HCT116 (cell line): ENCODE measurements at regions not wholly inside any gene's neighbourhood (a gene's known extent, or its start where the extent isn't known, plus 50 kb on each side); places are given as distances from the start of the nearest gene placed in this dataset.

Experiments used
- ATAC-seq: fragments of 200-7000 bp; cut with Tn5 transposase; 2 replicates; pipeline ENCODE4 v1.9.1; 2020; ENCODE audit warnings: mild to moderate bottlenecking, moderate library complexity
- BruUV-seq: library from RNA; stranded (reverse); fragments of 400-500 nt; replicated peaks from 2 replicates; lab custom pipeline; 2021; lab: Mats Ljungman, UMichigan
- CTCF ChIA-PET: fragments of 300-600 bp; sonication (Branson Sonifier 250); formaldehyde crosslinking; loops from one replicate; lab custom pipeline; 2021; ENCODE audit warnings: antibody characterized with exemption; lab: Charles Lee
- POLR2A ChIA-PET: fragments of 300-600, 350-600 bp; sonication (Branson Sonifier 250); formaldehyde crosslinking; loops from one replicate; lab custom pipeline; 2021; ENCODE audit warnings: antibody characterized with exemption; lab: Charles Lee
- RAD21 ChIA-PET, 2 experiments: fragments of 300-600 bp; sonication (Branson Sonifier 250); formaldehyde crosslinking; loops; one replicate each; lab custom pipeline; 2023; ENCODE audit warnings: low total read pairs in 2 of 2; ENCODE audit not compliant: uncharacterized antibody in 2 of 2, unreplicated experiment in 2 of 2, low non-redundant PET in 1 of 2; lab: Charles Lee
- DNase-seq: peaks from one replicate; pipeline ENCODE4 v3.0.0-alpha.2; 2010; ENCODE audit warnings: low read depth, low spot score
- H2AFZ ChIP-seq: fragments of 200-600 bp; shearing (Covaris generic), sonication (generic); 2 replicates; pipeline ENCODE4 v1.6.1; 2017; ENCODE audit warnings: low read depth, mixed run types, mixed read lengths, antibody characterized with exemption, low read length; ENCODE audit not compliant: poor library complexity, severe bottlenecking
- H3K27ac ChIP-seq: 2 replicates; pipeline ENCODE4 v1.5.1; 2012; ENCODE audit warnings: low read depth, low read length
- H3K27me3 ChIP-seq: fragments of 200-600 bp; sonication (generic); 2 replicates; pipeline ENCODE4 v1.6.1; 2016; ENCODE audit warnings: mixed run types, low read length, mixed read lengths; ENCODE audit not compliant: insufficient read depth
- H3K36me3 ChIP-seq, 2 experiments: fragments of 200-500 bp in 1 of 2; fragments of 200-600 bp in 1 of 2; sonication (Bioruptor generic) in 1 of 2; sonication (generic) in 1 of 2; 2 replicates each; pipeline versions ENCODE4 v1.5.1 to v1.6.1; 2014 to 2016; ENCODE audit warnings: low read length in 2 of 2, inconsistent platforms in 1 of 2, mixed read lengths in 1 of 2, mixed run types in 1 of 2; ENCODE audit not compliant: insufficient read depth in 2 of 2, control insufficient read depth in 1 of 2
- H3K4me1 ChIP-seq, 2 experiments: fragments of 200-600 bp in 1 of 2; sonication (generic) in 1 of 2; 2 replicates each; pipeline versions ENCODE4 v1.5.1 to v1.6.1; 2012 to 2017; ENCODE audit warnings: low read length in 2 of 2, inconsistent platforms in 1 of 2, mild to moderate bottlenecking in 1 of 2, mixed read lengths in 1 of 2, mixed run types in 1 of 2, moderate library complexity in 1 of 2; ENCODE audit not compliant: insufficient read depth in 2 of 2, control insufficient read depth in 1 of 2
- H3K4me2 ChIP-seq: fragments of 200-600 bp; sonication (generic); 2 replicates; pipeline ENCODE4 v1.6.1; 2017; ENCODE audit warnings: mixed run types, low read length, mixed read lengths
- H3K4me3 ChIP-seq, 2 experiments: fragments of 200-600 bp in 1 of 2; sonication (generic) in 1 of 2; replicated peaks in 1 of 2; 2 replicates each; pipeline ENCODE4 v1.5.1; 2011 to 2016; ENCODE audit warnings: low read length in 2 of 2, control low read depth in 1 of 2, low read depth in 1 of 2, mild to moderate bottlenecking in 1 of 2, mixed read lengths in 1 of 2, mixed run types in 1 of 2
- H3K79me2 ChIP-seq: fragments of 200-600 bp; sonication (generic); 2 replicates; pipeline ENCODE4 v1.6.1; 2017; ENCODE audit warnings: mild to moderate bottlenecking, mixed run types, low read length, moderate library complexity, mixed read lengths; ENCODE audit not compliant: insufficient read depth
- H3K9ac ChIP-seq: fragments of 200-600 bp; sonication (generic); 2 replicates; pipeline ENCODE4 v1.6.1; 2016; ENCODE audit warnings: low read length, mixed read lengths
- H3K9me2 ChIP-seq: fragments of 200-600 bp; sonication (generic), shearing (Covaris generic); 2 replicates; pipeline ENCODE4 v1.6.1; 2017; ENCODE audit warnings: mixed run types, mild to moderate bottlenecking, moderate library complexity; ENCODE audit not compliant: insufficient read depth
- H3K9me3 ChIP-seq, 2 experiments: fragments of 200-500 bp in 1 of 2; fragments of 200-600 bp in 1 of 2; sonication (Bioruptor generic) in 1 of 2; sonication (generic) in 1 of 2; 2 replicates each; pipeline ENCODE4 v1.6.1; 2014 to 2017; ENCODE audit warnings: low read length in 2 of 2, mixed read lengths in 2 of 2, inconsistent platforms in 1 of 2, low read depth in 1 of 2, mild to moderate bottlenecking in 1 of 2, mixed run types in 1 of 2, moderate library complexity in 1 of 2; ENCODE audit not compliant: control insufficient read depth in 1 of 2, insufficient read depth in 1 of 2
- H4K20me1 ChIP-seq: fragments of 200-600 bp; sonication (generic), shearing (Covaris generic); 2 replicates; pipeline ENCODE4 v1.6.1; 2017; ENCODE audit warnings: mixed run types, mild to moderate bottlenecking, moderate library complexity; ENCODE audit not compliant: insufficient read depth
- ELF1 ChIP-seq: IDR thresholded peaks from 2 replicates; pipeline ENCODE4 v1.6.1; 2012; ENCODE audit warnings: low read depth, borderline replicate concordance
- EZH2 ChIP-seq: fragments of 200-600 bp; sonication (generic); IDR thresholded peaks from 2 replicates; pipeline ENCODE4 v1.6.1; 2017; ENCODE audit warnings: antibody characterized with exemption, mixed run types
- EZH2phosphoT487 ChIP-seq: fragments of 200-600 bp; IDR thresholded peaks from 2 replicates; pipeline ENCODE4 v1.6.1; 2018; ENCODE audit warnings: antibody characterized with exemption, borderline replicate concordance
- FOSL1 ChIP-seq: IDR thresholded peaks from 2 replicates; pipeline ENCODE4 v1.6.1; 2012; ENCODE audit warnings: low read depth
- POLR2A ChIP-seq: IDR thresholded peaks from 2 replicates; pipeline ENCODE4 v1.7.0; 2011; ENCODE audit warnings: borderline replicate concordance; ENCODE audit not compliant: insufficient read depth, insufficient read length; ENCODE audit errors: extremely low read depth
- POLR2AphosphoS5 ChIP-seq: IDR thresholded peaks from 2 replicates; pipeline ENCODE4 v1.6.1; 2011; ENCODE audit warnings: mild to moderate bottlenecking, low read depth, low read length, moderate library complexity
- RAD21 ChIP-seq: IDR thresholded peaks from 2 replicates; pipeline ENCODE4 v1.6.1; 2012; ENCODE audit warnings: low read depth, mild to moderate bottlenecking
- SP1 ChIP-seq: IDR thresholded peaks from 2 replicates; pipeline ENCODE4 v1.6.1; 2012; ENCODE audit warnings: low read depth
- SRF ChIP-seq: IDR thresholded peaks from 2 replicates; pipeline ENCODE4 v1.6.1; 2012; ENCODE audit warnings: low read depth
- TCF7L2 ChIP-seq: IDR thresholded peaks from 2 replicates; pipeline ENCODE4 v1.7.0; 2011; ENCODE audit warnings: borderline replicate concordance, inconsistent platforms; ENCODE audit not compliant: insufficient read depth, insufficient read length; ENCODE audit errors: extremely low read depth
- YY1 ChIP-seq: IDR thresholded peaks from 2 replicates; pipeline ENCODE4 v1.6.1; 2011; ENCODE audit warnings: low read length, low read depth, moderate library complexity, mild to moderate bottlenecking; ENCODE audit not compliant: insufficient replicate concordance; ENCODE audit errors: extremely low read depth
- intact Hi-C: fragments of 100-400 bp; cut with micrococcal nuclease; formaldehyde crosslinking; loops from 2 replicates; pipeline ENCODE4 v1.10.0; 2022
- TF ChIP-seq, protein P1 (sequence below): IDR thresholded peaks from 2 replicates; pipeline ENCODE4 v1.6.1; 2012; ENCODE audit warnings: low read depth
- TF ChIP-seq, protein P2 (sequence below): IDR thresholded peaks from 2 replicates; pipeline ENCODE4 v1.6.1; 2012
- TF ChIP-seq, protein P3 (sequence below): IDR thresholded peaks from 2 replicates; pipeline ENCODE4 v1.6.1; 2012

DNA sequence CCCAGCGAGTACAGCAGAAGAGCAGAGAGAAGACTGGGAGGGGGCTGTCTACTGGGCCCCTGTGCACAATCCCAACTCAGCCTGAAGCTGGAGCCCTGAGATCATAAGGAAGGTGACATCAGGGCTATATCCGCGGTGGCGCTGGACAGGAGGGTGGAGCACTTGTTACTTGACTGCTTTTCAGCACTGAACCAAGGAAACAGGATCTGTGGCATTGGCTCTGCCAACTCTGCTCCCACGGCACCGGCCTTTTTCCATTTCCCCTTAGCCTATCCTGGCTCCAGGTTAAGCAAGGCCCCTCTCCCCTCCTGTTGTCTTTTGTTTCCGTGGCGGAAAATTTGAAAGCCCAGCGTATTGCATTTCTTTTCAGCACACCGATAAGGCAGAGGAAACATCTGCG is 125.0 kb upstream of the IRX3 start:
- Histone ChIP-seq H3K27me3 (peaks cover 8% of the 10 kb centered on the region), H3K4me1 (no peaks in the 10 kb centered on the region), H2AFZ (no peak overlapping the region), H3K79me2 (no peaks in the 10 kb centered on the region), H3K9me3 (no peaks in the 10 kb centered on the region), H3K4me3 (no peak overlapping the region), H3K9ac (no peak overlapping the region), H3K4me2 (no peak overlapping the region), H3K36me3 (no peaks in the 10 kb centered on the region), H3K9me2 (no peaks in the 10 kb centered on the region), H4K20me1 (no peaks in the 10 kb centered on the region), H3K27ac (no peak overlapping the region)
- TF ChIP-seq, protein P1, sequence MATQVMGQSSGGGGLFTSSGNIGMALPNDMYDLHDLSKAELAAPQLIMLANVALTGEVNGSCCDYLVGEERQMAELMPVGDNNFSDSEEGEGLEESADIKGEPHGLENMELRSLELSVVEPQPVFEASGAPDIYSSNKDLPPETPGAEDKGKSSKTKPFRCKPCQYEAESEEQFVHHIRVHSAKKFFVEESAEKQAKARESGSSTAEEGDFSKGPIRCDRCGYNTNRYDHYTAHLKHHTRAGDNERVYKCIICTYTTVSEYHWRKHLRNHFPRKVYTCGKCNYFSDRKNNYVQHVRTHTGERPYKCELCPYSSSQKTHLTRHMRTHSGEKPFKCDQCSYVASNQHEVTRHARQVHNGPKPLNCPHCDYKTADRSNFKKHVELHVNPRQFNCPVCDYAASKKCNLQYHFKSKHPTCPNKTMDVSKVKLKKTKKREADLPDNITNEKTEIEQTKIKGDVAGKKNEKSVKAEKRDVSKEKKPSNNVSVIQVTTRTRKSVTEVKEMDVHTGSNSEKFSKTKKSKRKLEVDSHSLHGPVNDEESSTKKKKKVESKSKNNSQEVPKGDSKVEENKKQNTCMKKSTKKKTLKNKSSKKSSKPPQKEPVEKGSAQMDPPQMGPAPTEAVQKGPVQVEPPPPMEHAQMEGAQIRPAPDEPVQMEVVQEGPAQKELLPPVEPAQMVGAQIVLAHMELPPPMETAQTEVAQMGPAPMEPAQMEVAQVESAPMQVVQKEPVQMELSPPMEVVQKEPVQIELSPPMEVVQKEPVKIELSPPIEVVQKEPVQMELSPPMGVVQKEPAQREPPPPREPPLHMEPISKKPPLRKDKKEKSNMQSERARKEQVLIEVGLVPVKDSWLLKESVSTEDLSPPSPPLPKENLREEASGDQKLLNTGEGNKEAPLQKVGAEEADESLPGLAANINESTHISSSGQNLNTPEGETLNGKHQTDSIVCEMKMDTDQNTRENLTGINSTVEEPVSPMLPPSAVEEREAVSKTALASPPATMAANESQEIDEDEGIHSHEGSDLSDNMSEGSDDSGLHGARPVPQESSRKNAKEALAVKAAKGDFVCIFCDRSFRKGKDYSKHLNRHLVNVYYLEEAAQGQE = no peak
- no peak for TF ChIP-seq EZH2
- TF ChIP-seq FOSL1 = no peak
- TF ChIP-seq EZH2phosphoT487 = no peak
- TF ChIP-seq SP1 = no peak
- CTCF ChIA-PET = no interaction called here
- no TSS peak for BruUV-seq
- DNase-seq (no peak), ATAC-seq (no peak)
- RAD21 ChIA-PET = no interaction called here
- intact Hi-C loops = no loop called here
- POLR2A ChIA-PET = no interaction called here

DNA sequence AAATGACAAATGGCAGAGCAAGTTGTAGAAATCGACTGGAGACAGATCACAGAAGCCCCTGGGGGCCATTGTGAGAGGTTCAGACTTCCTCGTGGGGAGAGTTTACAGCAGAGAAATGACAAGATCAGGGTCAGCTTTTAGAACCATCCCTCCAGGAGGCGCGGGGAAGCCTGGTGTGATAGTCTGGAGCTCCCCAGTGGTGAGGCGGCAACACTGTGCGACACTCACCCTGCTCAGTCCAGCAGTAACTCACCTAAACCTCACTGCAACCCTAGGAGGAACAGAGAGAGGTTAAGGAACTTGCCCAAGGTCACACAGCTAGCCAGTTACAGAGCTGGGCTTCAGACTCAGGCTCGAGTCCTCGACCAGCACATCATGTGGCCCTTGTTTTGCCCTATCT is 123.4 kb upstream of the IRX3 start:
- POLR2A ChIA-PET = no interaction called here
- CTCF ChIA-PET = no interaction called here
- no peak; the same call in 1 of the 2 replicates for ATAC-seq
- TF ChIP-seq EZH2 = no peak
- no peak for TF ChIP-seq ELF1
- TF ChIP-seq, protein P2, sequence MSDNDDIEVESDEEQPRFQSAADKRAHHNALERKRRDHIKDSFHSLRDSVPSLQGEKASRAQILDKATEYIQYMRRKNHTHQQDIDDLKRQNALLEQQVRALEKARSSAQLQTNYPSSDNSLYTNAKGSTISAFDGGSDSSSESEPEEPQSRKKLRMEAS = no peak
- TF ChIP-seq POLR2A = no peak
- no peak for TF ChIP-seq YY1
- no peak for TF ChIP-seq SRF
- TF ChIP-seq, protein P3, sequence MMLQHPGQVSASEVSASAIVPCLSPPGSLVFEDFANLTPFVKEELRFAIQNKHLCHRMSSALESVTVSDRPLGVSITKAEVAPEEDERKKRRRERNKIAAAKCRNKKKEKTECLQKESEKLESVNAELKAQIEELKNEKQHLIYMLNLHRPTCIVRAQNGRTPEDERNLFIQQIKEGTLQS = no peak
- TF ChIP-seq, protein P1 = no peak
- TF ChIP-seq RAD21 = no peak
- TF ChIP-seq FOSL1 = no peak
- TF ChIP-seq POLR2AphosphoS5 = no peak
- no peak for TF ChIP-seq TCF7L2

More for the DNA sequence above, 123.4 kb upstream of the IRX3 start:
- Histone ChIP-seq H2AFZ (no peak overlapping the region), H3K27me3 (peaks cover 8% of the 10 kb centered on the region), H3K4me3 (no peak overlapping the region), H3K4me2 (no peak overlapping the region), H3K4me1 (no peaks in the 10 kb centered on the region), H3K9me2 (no peaks in the 10 kb centered on the region), H3K9ac (no peak overlapping the region), H3K9me3 (no peaks in the 10 kb centered on the region), H3K79me2 (no peaks in the 10 kb centered on the region), H3K27ac (no peak overlapping the region), H3K36me3 (no peaks in the 10 kb centered on the region), H4K20me1 (no peaks in the 10 kb centered on the region)
- RAD21 ChIA-PET = no interaction called here
- DNase-seq = no peak
- BruUV-seq = no TSS peak
- intact Hi-C loops = no loop called here
